Ovary (tissue), 3 donors: ENCODE measurements at regions not wholly inside any gene's neighbourhood (a gene's known extent, or its start where the extent isn't known, plus 50 kb on each side); places are given as distances from the start of the nearest gene placed in this dataset.

Source experiments
- CTCF ChIP-seq, 3 donors: fragments of 450-650 bp in 2 of 3; fragments of 200-600 bp in 1 of 3; IDR thresholded peaks; one replicate each; pipeline versions ENCODE4 v1.5.1 to v1.8.0; 2016 to 2022; ENCODE audit warnings: antibody characterized with exemption in 3 of 3, mild to moderate bottlenecking in 1 of 3
- POLR2A ChIP-seq: fragments of 450-650 bp; IDR thresholded peaks from one replicate; pipeline ENCODE4 v1.6.1; 2017; ENCODE audit warnings: antibody characterized with exemption, mild to moderate bottlenecking, moderate library complexity
- donor health status: DM: no; HTN: no; CAD: no.

- TF ChIP-seq POLR2A (no peak), CTCF (IDR thresholded peaks at IDR 0.05) (no peak)
Measured at GRCh38 chr12:40632171-40632570, 60.1 kb upstream of the CNTN1 start.
